ENCODE measurements at regions not wholly inside any gene's neighbourhood (a gene's known extent, or its start where the extent isn't known, plus 50 kb on each side); places are given as distances from the start of the nearest gene placed in this dataset.

GRCh38 chr22:47550524-47551430 is 788.3 kb downstream of the TBC1D22A start:
- Histone ChIP-seq H3K27ac (ENCODE audit: low read length) (no peak overlapping the region), H3F3A (ENCODE audit: insufficient read depth, low read length) (no peaks in the 10 kb centered on the region), H3K36me3 (replicated peaks; ENCODE audit: insufficient read depth, low read length) (no peaks in the 10 kb centered on the region), H3K4me2 (ENCODE audit: low read depth, low read length) (no peak overlapping the region), H4K20me1 (ENCODE audit: insufficient read depth, low read length) (no peaks in the 10 kb centered on the region), H3K27me3 (replicated peaks; ENCODE audit: insufficient read depth, low read length) (no peaks in the 10 kb centered on the region), H3K79me2 (ENCODE audit: low read length) (no peaks in the 10 kb centered on the region), H3K9me2 (replicated peaks; ENCODE audit: insufficient read depth, low read length) (no peaks in the 10 kb centered on the region), H3K9me3 (replicated peaks; ENCODE audit: insufficient read depth, low read length) (no peaks in the 10 kb centered on the region), H3K9ac (ENCODE audit: low read length) (no peak overlapping the region), H3K4me1 (ENCODE audit: low read length) (no peaks in the 10 kb centered on the region), H2AFZ (ENCODE audit: low read length) (no peak overlapping the region), H3K4me3 (ENCODE audit: low read length) (no peak overlapping the region)
- TF ChIP-seq CTCF (IDR thresholded peaks at IDR 0.05; ENCODE audit: low read length) (no peak), EZH2 (optimal IDR thresholded peaks at IDR 0.05; ENCODE audit: low read depth, low read length) (no peak), EZH2phosphoT487 (IDR thresholded peaks at IDR 0.05; ENCODE audit: low read length) (no peak)
- no peak for DNase-seq

- Histone ChIP-seq H3K9ac (ENCODE audit: low read length) (no peak overlapping the region), H3K4me3 (ENCODE audit: low read length) (no peak overlapping the region), H3K4me1 (ENCODE audit: low read length) (no peaks in the 10 kb centered on the region), H3K9me2 (replicated peaks; ENCODE audit: insufficient read depth, low read length) (no peaks in the 10 kb centered on the region), H3F3A (ENCODE audit: insufficient read depth, low read length) (no peaks in the 10 kb centered on the region), H3K79me2 (ENCODE audit: low read length) (no peaks in the 10 kb centered on the region), H2AFZ (ENCODE audit: low read length) (no peak overlapping the region), H4K20me1 (ENCODE audit: insufficient read depth, low read length) (no peaks in the 10 kb centered on the region), H3K9me3 (replicated peaks; ENCODE audit: insufficient read depth, low read length) (no peaks in the 10 kb centered on the region), H3K27ac (ENCODE audit: low read length) (no peak overlapping the region), H3K27me3 (replicated peaks; ENCODE audit: insufficient read depth, low read length) (no peaks in the 10 kb centered on the region), H3K36me3 (replicated peaks; ENCODE audit: insufficient read depth, low read length) (no peaks in the 10 kb centered on the region), H3K4me2 (ENCODE audit: low read depth, low read length) (no peak overlapping the region)
- TF ChIP-seq CTCF (IDR thresholded peaks at IDR 0.05; ENCODE audit: low read length) (no peak), EZH2phosphoT487 (IDR thresholded peaks at IDR 0.05; ENCODE audit: low read length) (no peak), EZH2 (optimal IDR thresholded peaks at IDR 0.05; ENCODE audit: low read depth, low read length) (no peak)
- DNase-seq: no peak
Measured at GRCh38 chr22:47549741-47550340, 787.4 kb downstream of the TBC1D22A start.

- Histone ChIP-seq H3K79me2 (ENCODE audit: low read length) (no peaks in the 10 kb centered on the region), H2AFZ (ENCODE audit: low read length) (no peak overlapping the region), H3K4me3 (ENCODE audit: low read length) (no peak overlapping the region), H3K9me2 (replicated peaks; ENCODE audit: insufficient read depth, low read length) (no peaks in the 10 kb centered on the region), H3K9me3 (replicated peaks; ENCODE audit: insufficient read depth, low read length) (no peaks in the 10 kb centered on the region), H3K4me1 (ENCODE audit: low read length) (no peaks in the 10 kb centered on the region), H4K20me1 (ENCODE audit: insufficient read depth, low read length) (no peaks in the 10 kb centered on the region), H3K4me2 (ENCODE audit: low read depth, low read length) (no peak overlapping the region), H3F3A (ENCODE audit: insufficient read depth, low read length) (no peaks in the 10 kb centered on the region), H3K27ac (ENCODE audit: low read length) (no peak overlapping the region), H3K9ac (ENCODE audit: low read length) (no peak overlapping the region), H3K27me3 (replicated peaks; ENCODE audit: insufficient read depth, low read length) (no peaks in the 10 kb centered on the region), H3K36me3 (replicated peaks; ENCODE audit: insufficient read depth, low read length) (no peaks in the 10 kb centered on the region)
- DNase-seq: no peak
- no peak for TF ChIP-seq CTCF (IDR thresholded peaks at IDR 0.05; ENCODE audit: low read length)
- no peak for TF ChIP-seq EZH2 (optimal IDR thresholded peaks at IDR 0.05; ENCODE audit: low read depth, low read length)
Measured at GRCh38 chr22:47548953-47549740, 786.7 kb downstream of the TBC1D22A start.

All from MM.1S (cell line).